MM.1S (cell line): ENCODE measurements at regions not wholly inside any gene's neighbourhood (a gene's known extent, or its start where the extent isn't known, plus 50 kb on each side); places are given as distances from the start of the nearest gene placed in this dataset.

Experiments
- CTCF ChIP-seq: fragments of 300-600 bp; sonication (generic); IDR thresholded peaks from 2 replicates; pipeline ENCODE4 v1.5.1; 2016; ENCODE audit warnings: antibody characterized with exemption, low read length, mixed read lengths
- EZH2 ChIP-seq: fragments of 300-600 bp; sonication (generic); optimal IDR thresholded peaks from 2 replicates; pipeline ENCODE3; 2017; ENCODE audit warnings: low read depth, mild to moderate bottlenecking, antibody characterized with exemption, low read length, mixed read lengths

GRCh38 chr10:52869864-52870263, 97.3 kb upstream of the MBL2 start:
- TF ChIP-seq EZH2 (no peak), CTCF (no peak)
